RWPE2 (cell line): ENCODE measurements at regions not wholly inside any gene's neighbourhood (a gene's known extent, or its start where the extent isn't known, plus 50 kb on each side); places are given as distances from the start of the nearest gene placed in this dataset.

Experiments
- ATAC-seq: fragments of 200-7000 bp; cut with Tn5 transposase; 3 replicates; pipeline ENCODE4 v1.9.1; 2021; ENCODE audit warnings: low read depth
- DNase-seq: peaks from one replicate; pipeline ENCODE4 v3.0.0-alpha.2; 2020; ENCODE audit warnings: low spot score
- H3K27ac ChIP-seq: fragments of 450-650 bp; 2 replicates; pipeline ENCODE4 v1.5.1; 2017; ENCODE audit warnings: mild to moderate bottlenecking; ENCODE audit not compliant: poor library complexity, severe bottlenecking
- H3K27me3 ChIP-seq: fragments of 250-450 bp; sonication (Bioruptor Pico); 2 replicates; pipeline ENCODE4 v1.5.1; 2021; ENCODE audit warnings: mild to moderate bottlenecking, moderate library complexity; ENCODE audit not compliant: insufficient read depth, poor library complexity, severe bottlenecking
- H3K36me3 ChIP-seq: fragments of 250-450 bp; sonication (Bioruptor Pico); 2 replicates; pipeline ENCODE4 v1.5.1; 2020; ENCODE audit warnings: low read depth, mild to moderate bottlenecking, moderate library complexity
- H3K4me1 ChIP-seq: fragments of 250-450 bp; sonication (Bioruptor Pico); 2 replicates; pipeline ENCODE4 v1.5.1; 2021; ENCODE audit warnings: mild to moderate bottlenecking, moderate library complexity; ENCODE audit not compliant: insufficient read depth, poor library complexity, severe bottlenecking
- H3K4me3 ChIP-seq: fragments of 250-450 bp; sonication (Bioruptor Pico); 2 replicates; pipeline ENCODE4 v1.5.1; 2021; ENCODE audit warnings: mild to moderate bottlenecking, moderate library complexity; ENCODE audit not compliant: severe bottlenecking
- H3K9me3 ChIP-seq: fragments of 250-450 bp; sonication (Bioruptor Pico); 2 replicates; pipeline ENCODE4 v1.5.1; 2021; ENCODE audit warnings: mild to moderate bottlenecking, moderate library complexity; ENCODE audit not compliant: severe bottlenecking
- CTCF ChIP-seq: fragments of 450-650 bp; IDR thresholded peaks from one replicate; pipeline ENCODE4 v1.5.1; 2017; ENCODE audit warnings: mild to moderate bottlenecking, moderate library complexity; ENCODE audit not compliant: poor library complexity, severe bottlenecking

- Histone ChIP-seq H3K27me3 (no peaks in the 10 kb centered on the region), H3K4me3 (no peak overlapping the region), H3K27ac (no peak overlapping the region), H3K36me3 (no peaks in the 10 kb centered on the region), H3K4me1 (no peaks in the 10 kb centered on the region), H3K9me3 (no peaks in the 10 kb centered on the region)
- TF ChIP-seq CTCF = no peak
- ATAC-seq (no peak), DNase-seq (no peak)
Observed at GRCh38 chr3:33919312-33920120, 121.1 kb downstream of the PDCD6IP start.

DNA sequence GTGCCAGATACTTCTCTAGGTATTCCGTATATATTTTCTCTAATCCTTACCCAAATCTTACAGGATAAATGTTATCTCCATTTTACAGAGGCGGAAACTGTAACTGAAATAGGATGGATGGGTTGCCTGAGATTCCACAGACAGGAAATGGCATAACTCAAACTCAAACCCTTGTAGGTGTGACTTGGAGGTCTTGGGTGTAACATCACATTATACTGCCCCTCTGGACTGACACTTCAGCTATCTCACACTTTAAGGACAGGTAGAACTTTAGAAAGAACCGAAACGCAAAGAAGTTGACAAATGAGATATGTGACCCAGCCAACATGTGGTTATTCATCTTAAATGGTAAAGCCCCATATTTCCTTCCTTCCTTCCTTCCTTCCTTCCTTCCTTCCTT lies 122.1 kb downstream of the PDCD6IP start:
- ATAC-seq (no peak), DNase-seq (no peak)
- H3K4me3 ChIP-seq = no peak overlapping the region
- no peaks in the 10 kb centered on the region for H3K4me1 ChIP-seq
- no peaks in the 10 kb centered on the region for H3K27me3 ChIP-seq
- TF ChIP-seq CTCF = no peak
- H3K9me3 ChIP-seq = no peaks in the 10 kb centered on the region
- H3K36me3 ChIP-seq = no peaks in the 10 kb centered on the region
- H3K27ac ChIP-seq = no peak overlapping the region

DNA sequence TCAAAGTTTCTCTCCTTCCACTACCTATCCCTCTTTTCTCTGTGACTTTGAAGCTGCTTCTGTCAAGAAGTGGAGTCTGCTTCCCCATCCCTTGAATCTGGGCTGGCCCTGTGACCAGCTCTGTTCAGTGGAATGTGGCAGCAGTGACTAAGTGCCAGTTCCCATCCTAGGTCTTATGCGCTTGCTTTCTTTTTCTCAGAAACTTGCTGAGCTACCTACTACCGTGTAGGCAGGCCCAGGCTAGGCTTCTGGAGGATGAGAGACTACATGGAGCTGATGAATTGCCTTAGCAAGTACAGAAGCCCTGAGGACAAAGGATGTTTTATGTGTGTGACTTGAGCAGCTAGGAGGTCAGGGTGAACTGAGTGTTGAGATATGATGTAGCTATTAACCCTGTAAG lies 123.2 kb downstream of the PDCD6IP start:
- DNase-seq (no peak), ATAC-seq (no peak)
- no peak for TF ChIP-seq CTCF
- Histone ChIP-seq H3K4me3 (no peak overlapping the region), H3K27me3 (no peaks in the 10 kb centered on the region), H3K4me1 (no peaks in the 10 kb centered on the region), H3K9me3 (no peaks in the 10 kb centered on the region), H3K36me3 (no peaks in the 10 kb centered on the region), H3K27ac (no peak overlapping the region)

DNA sequence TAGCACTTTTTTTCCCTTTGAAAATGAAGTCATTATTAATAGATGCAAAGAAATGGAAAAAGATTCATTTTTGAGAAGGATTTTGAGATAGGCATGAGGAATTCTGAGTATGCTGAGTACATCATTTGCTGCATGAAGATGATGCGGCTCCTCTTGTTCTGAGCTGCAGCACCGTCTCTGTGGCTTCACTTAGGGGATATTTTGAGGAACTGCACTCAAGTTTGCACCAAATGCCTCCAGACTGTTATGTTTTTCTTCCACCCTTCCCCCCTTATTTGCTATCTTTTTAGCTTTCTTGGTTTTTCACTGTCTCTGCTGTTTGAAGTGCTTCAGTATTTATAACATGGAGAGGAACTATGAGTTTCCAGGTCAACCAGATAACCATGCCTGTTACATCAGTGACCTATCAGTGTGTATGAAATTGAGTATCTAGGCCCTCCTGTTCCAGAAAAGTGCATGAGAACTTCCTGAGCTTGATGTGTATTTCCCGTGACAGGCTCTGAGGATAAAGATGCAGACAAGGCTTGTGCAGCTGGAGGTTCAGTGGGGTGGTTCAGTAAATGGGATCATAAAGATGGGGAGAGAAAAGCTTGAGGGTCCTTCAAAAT lies 128.7 kb downstream of the PDCD6IP start:
- Histone ChIP-seq H3K9me3 (no peaks in the 10 kb centered on the region), H3K4me3 (no peak overlapping the region), H3K27me3 (no peaks in the 10 kb centered on the region), H3K36me3 (no peaks in the 10 kb centered on the region), H3K4me1 (no peaks in the 10 kb centered on the region), H3K27ac (no peak overlapping the region)
- ATAC-seq (no peak), DNase-seq (no peak)
- no peak for TF ChIP-seq CTCF

DNA sequence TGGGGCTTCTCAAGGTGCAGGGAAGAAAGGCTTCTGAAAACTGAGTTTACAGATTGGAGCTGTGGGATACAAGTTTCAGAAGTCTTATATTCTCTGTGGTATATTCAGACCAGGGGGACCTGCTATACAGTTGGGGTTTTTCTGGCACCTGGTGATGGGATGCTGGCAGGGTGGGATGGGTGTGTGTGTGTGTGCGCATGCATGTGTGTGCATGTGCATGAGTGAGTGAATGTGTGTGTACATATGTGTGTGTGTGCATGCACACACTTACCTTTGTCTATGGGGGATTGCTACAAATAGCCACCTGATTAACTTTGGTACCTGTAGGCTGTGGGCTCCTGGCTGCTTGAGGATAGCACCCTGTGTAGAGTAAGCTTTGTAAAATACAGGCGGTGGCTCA lies 131.4 kb downstream of the PDCD6IP start:
- Histone ChIP-seq H3K4me3 (no peak overlapping the region), H3K27me3 (no peaks in the 10 kb centered on the region), H3K36me3 (no peaks in the 10 kb centered on the region), H3K4me1 (no peaks in the 10 kb centered on the region), H3K9me3 (no peaks in the 10 kb centered on the region), H3K27ac (no peak overlapping the region)
- ATAC-seq (no peak), DNase-seq (no peak)
- no peak for TF ChIP-seq CTCF
